IPS DF 6.9 (cell line): ENCODE measurements at regions not wholly inside any gene's neighbourhood (a gene's known extent, or its start where the extent isn't known, plus 50 kb on each side); places are given as distances from the start of the nearest gene placed in this dataset.

Experiments
- DNase-seq: peaks from one replicate; pipeline ENCODE4 v3.0.0-alpha.2; 2013; ENCODE audit warnings: low read depth, low spot score
- H3K27ac ChIP-seq: one replicate; pipeline ENCODE4 v1.5.1; 2013; ENCODE audit warnings: low read length, control low read depth
- H3K27me3 ChIP-seq: 2 replicates; pipeline ENCODE4 v1.6.1; 2013; ENCODE audit warnings: mild to moderate bottlenecking, low read length; ENCODE audit not compliant: control insufficient read depth, insufficient read depth
- H3K36me3 ChIP-seq: 2 replicates; pipeline ENCODE4 v1.6.1; 2013; ENCODE audit warnings: low read length; ENCODE audit not compliant: control insufficient read depth, insufficient read depth
- H3K4me1 ChIP-seq: 2 replicates; pipeline ENCODE4 v1.6.1; 2013; ENCODE audit warnings: low read length; ENCODE audit not compliant: control insufficient read depth, insufficient read depth
- H3K4me3 ChIP-seq: 2 replicates; pipeline ENCODE4 v1.5.1; 2013; ENCODE audit warnings: mild to moderate bottlenecking, low read length
- H3K9me3 ChIP-seq: 2 replicates; pipeline ENCODE4 v1.6.1; 2013; ENCODE audit warnings: low read length, inconsistent platforms; ENCODE audit not compliant: control insufficient read depth, insufficient read depth
- WGBS: extraction: QIAGEN DNeasy Blood & Tissue Kit; methylation state at CpG from one replicate; pipeline ENCODE4 v1.1.7; 2013; ENCODE audit warnings: mixed read lengths, missing lambda C conversion rate; ENCODE audit not compliant: insufficient read length, insufficient coverage; 5-methylcytosine and 5-hydroxymethylcytosine counted together

DNA sequence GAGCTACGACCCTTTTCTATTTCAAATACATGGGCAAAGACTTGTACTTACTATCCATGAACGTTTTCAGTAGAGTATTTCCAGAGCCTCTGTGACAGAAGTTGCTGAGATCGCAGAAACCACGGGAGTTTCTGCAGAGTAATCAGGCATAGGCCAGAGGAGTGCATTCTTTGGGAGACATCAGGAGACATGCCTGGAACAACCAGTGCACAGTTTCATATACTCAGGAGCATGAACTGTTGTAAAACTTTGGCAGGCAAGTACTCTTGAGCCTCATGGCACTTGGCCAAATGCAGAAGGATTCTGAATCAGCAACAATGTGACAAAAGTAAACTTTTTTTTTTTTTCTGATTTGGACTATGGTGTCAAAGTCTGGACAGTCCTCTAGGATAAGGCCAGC is 307.1 kb downstream of the GRB14 start:
- no peaks in the 10 kb centered on the region for H3K27me3 ChIP-seq
- H3K36me3 ChIP-seq: no peaks in the 10 kb centered on the region
- WGBS: no CpG with 5 or more reads among the region's 4 CpGs

DNA sequence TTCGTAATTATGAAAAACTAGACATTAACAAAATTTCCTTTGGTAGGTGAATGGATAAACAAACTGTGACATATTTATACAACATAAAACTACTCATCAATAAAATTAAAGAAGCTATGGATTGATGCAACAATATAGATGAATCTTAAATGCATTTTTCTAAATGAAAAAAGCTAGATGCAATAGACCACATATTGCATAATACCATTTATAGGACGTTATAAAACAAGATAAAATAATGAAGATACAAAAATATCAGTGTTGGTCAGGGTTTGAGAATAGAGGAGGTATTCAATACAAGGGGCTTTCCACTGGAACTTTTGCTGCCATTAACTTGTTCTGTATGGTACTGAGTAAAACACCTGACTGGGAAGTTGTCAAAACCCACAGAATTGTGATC is 314.4 kb downstream of the GRB14 start:
- no peak for DNase-seq
- WGBS: no CpG with 5 or more reads among the region's 2 CpGs
- no peaks in the 10 kb centered on the region for H3K4me1 ChIP-seq
- no peaks in the 10 kb centered on the region for H3K36me3 ChIP-seq
- no peaks in the 10 kb centered on the region for H3K9me3 ChIP-seq
- no peak overlapping the region for H3K27ac ChIP-seq
- H3K4me3 ChIP-seq: no peak overlapping the region
- no peaks in the 10 kb centered on the region for H3K27me3 ChIP-seq

More for the DNA sequence above, 307.1 kb downstream of the GRB14 start:
- H3K4me3 ChIP-seq: no peak overlapping the region
- H3K9me3 ChIP-seq: no peaks in the 10 kb centered on the region
- no peaks in the 10 kb centered on the region for H3K4me1 ChIP-seq
- no peak overlapping the region for H3K27ac ChIP-seq
- no peak for DNase-seq

DNA sequence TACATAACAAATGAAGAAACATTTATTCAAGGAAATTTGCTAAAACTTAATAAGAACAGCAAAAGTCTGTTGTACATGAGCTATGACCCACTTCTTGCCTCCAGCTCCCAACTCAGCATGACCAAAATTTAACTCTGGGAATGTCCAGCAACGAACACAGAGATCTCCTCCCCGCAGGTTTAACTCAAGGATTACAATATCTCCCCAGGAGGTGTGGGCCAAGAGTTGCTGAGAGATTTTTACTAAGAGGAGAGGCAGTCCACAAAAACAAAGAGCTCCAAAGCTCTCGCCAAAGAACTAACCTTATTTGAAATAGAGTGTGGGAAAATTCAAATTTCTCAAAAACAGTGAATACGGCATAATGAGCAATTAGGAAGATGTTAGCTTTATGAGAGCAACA is 318.5 kb downstream of the GRB14 start:
- H3K9me3 ChIP-seq: no peaks in the 10 kb centered on the region
- no peak overlapping the region for H3K4me3 ChIP-seq
- no peak overlapping the region for H3K27ac ChIP-seq
- no peak for DNase-seq
- no peaks in the 10 kb centered on the region for H3K27me3 ChIP-seq
- no CpG with 5 or more reads among the region's 4 CpGs for WGBS
- H3K4me1 ChIP-seq: no peaks in the 10 kb centered on the region
- no peaks in the 10 kb centered on the region for H3K36me3 ChIP-seq

DNA sequence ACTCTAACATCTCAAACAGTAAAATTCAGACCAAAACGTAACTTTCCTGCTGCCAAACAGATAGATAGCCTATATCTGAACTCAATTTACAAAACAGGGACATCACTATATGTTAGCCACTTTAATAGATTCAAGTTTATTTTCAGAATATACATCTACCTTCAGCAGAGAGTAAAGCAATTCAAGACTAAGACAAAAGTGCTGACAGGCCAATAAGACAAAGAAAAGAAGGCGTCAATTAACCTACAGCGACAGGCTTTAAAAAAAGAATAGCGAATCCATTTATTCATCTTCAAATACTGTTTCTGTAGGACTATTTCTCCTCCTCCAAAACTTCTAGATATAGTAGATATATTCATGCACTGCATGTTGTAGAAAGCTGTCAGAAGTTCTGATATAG is 333.0 kb downstream of the GRB14 start:
- H3K4me1 ChIP-seq: no peaks in the 10 kb centered on the region
- H3K27ac ChIP-seq: no peak overlapping the region
- H3K4me3 ChIP-seq: no peak overlapping the region
- no peaks in the 10 kb centered on the region for H3K36me3 ChIP-seq
- H3K27me3 ChIP-seq: no peaks in the 10 kb centered on the region
- no peak for DNase-seq
- WGBS: no CpG with 5 or more reads among the region's 4 CpGs
- no peaks in the 10 kb centered on the region for H3K9me3 ChIP-seq

- no peak overlapping the region for H3K4me3 ChIP-seq
- H3K4me1 ChIP-seq: no peaks in the 10 kb centered on the region
- no CpG with 5 or more reads among the region's 2 CpGs for WGBS
- H3K9me3 ChIP-seq: no peaks in the 10 kb centered on the region
- no peak for DNase-seq
- H3K36me3 ChIP-seq: no peaks in the 10 kb centered on the region
- H3K27me3 ChIP-seq: no peaks in the 10 kb centered on the region
- no peak overlapping the region for H3K27ac ChIP-seq
These were observed 334.2 kb downstream of the GRB14 start for GRCh38 chr2:164287056-164287455.

GRCh38 chr2:164285576-164285975 is 335.7 kb downstream of the GRB14 start:
- no CpG with 5 or more reads among the region's 2 CpGs for WGBS
- Histone ChIP-seq H3K4me3 (no peak overlapping the region), H3K36me3 (no peaks in the 10 kb centered on the region), H3K27ac (no peak overlapping the region), H3K4me1 (no peaks in the 10 kb centered on the region), H3K27me3 (no peaks in the 10 kb centered on the region), H3K9me3 (no peaks in the 10 kb centered on the region)
- no peak for DNase-seq

GRCh38 chr2:164281896-164282295 is 339.4 kb downstream of the GRB14 start:
- Histone ChIP-seq H3K4me1 (no peaks in the 10 kb centered on the region), H3K9me3 (no peaks in the 10 kb centered on the region), H3K27me3 (no peaks in the 10 kb centered on the region), H3K4me3 (no peak overlapping the region), H3K36me3 (no peaks in the 10 kb centered on the region), H3K27ac (no peak overlapping the region)
- no CpG with 5 or more reads among the region's 1 CpG for WGBS
- no peak for DNase-seq

GRCh38 chr2:164275659-164276058 is 345.6 kb downstream of the GRB14 start:
- Histone ChIP-seq H3K27me3 (no peaks in the 10 kb centered on the region), H3K4me3 (no peak overlapping the region), H3K4me1 (no peaks in the 10 kb centered on the region), H3K36me3 (no peaks in the 10 kb centered on the region), H3K9me3 (no peaks in the 10 kb centered on the region), H3K27ac (no peak overlapping the region)
- no peak for DNase-seq

GRCh38 chr2:164260506-164260905 is 360.8 kb downstream of the GRB14 start:
- H3K4me3 ChIP-seq: no peak overlapping the region
- no peaks in the 10 kb centered on the region for H3K4me1 ChIP-seq
- no peak overlapping the region for H3K27ac ChIP-seq
- no peaks in the 10 kb centered on the region for H3K36me3 ChIP-seq
- no peak for DNase-seq
- no peaks in the 10 kb centered on the region for H3K9me3 ChIP-seq
- no CpG with 5 or more reads among the region's 2 CpGs for WGBS
- H3K27me3 ChIP-seq: no peaks in the 10 kb centered on the region

GRCh38 chr2:164257742-164258141 is 363.5 kb downstream of the GRB14 start:
- no peak overlapping the region for H3K4me3 ChIP-seq
- no peak for DNase-seq
- H3K9me3 ChIP-seq: no peaks in the 10 kb centered on the region
- no peaks in the 10 kb centered on the region for H3K36me3 ChIP-seq
- WGBS: no CpG with 5 or more reads among the region's 3 CpGs
- no peaks in the 10 kb centered on the region for H3K4me1 ChIP-seq
- no peaks in the 10 kb centered on the region for H3K27me3 ChIP-seq
- no peak overlapping the region for H3K27ac ChIP-seq

GRCh38 chr2:164252568-164253287 is 368.6 kb downstream of the GRB14 start:
- no CpG with 5 or more reads among the region's 2 CpGs for WGBS
- Histone ChIP-seq H3K27ac (no peak overlapping the region), H3K9me3 (no peaks in the 10 kb centered on the region)

More at GRCh38 chr2:164252568-164253287, 368.6 kb downstream of the GRB14 start:
- no peak for DNase-seq
- Histone ChIP-seq H3K4me1 (no peaks in the 10 kb centered on the region), H3K27me3 (no peaks in the 10 kb centered on the region), H3K4me3 (no peak overlapping the region), H3K36me3 (no peaks in the 10 kb centered on the region)
